Glomerular endothelial cell (primary cell): ENCODE measurements at regions not wholly inside any gene's neighbourhood (a gene's known extent, or its start where the extent isn't known, plus 50 kb on each side); places are given as distances from the start of the nearest gene placed in this dataset.

Experiments used
- DNase-seq: peaks from one replicate; pipeline ENCODE4 v3.0.0-alpha.2; 2011; ENCODE audit warnings: low read depth, low spot score; ENCODE audit errors: extremely low read depth

DNA sequence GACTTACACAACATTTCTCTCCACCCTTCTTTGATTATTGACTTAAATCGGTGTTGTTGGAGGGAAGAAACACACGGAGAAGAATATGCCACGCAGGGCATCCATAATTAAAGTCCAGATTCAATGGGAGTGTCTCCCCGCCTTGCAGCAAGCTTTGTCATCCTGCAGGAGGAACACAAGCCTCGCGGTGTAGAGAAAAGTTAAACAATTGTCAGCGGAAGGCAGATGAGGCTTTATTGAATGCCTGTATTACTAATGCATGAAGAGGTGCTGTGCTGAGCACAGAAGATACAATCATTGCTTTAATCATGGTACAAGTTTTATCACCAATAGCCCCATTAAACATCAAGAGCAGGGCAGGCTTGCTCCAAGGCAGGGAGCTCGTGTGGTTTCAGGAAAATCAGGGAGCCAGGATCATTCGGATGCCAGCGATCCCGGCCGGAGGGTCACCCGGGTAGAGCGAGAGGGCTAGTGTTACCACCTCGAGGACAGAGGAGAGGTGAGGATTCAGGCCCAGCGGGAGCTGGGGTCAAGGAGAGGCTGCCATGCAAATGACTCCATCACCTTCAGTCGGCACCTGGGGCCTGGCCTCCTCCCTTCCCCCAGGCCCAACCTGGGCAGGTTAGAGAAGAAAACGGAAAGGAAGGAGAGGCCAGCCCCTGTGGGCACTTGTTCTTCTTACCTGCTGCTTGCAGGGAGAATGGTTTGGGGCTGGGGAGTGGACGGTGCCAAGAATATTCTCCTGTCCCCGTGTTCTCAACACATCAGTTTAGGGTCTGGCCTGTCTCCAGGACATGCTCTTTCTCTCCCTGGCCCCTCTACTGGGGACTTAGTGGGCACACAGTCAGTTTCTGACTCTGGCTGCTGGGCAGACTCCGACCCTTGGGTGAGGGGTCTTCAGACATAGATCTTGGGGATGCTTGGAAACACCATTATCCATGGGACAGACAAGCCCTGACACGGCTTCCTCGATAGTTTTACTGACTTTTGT is 289.5 kb downstream of the IRX2 start:
- DNase-seq = no peak

- no peak for DNase-seq
Measured at GRCh38 chr5:2460098-2460497, 291.4 kb downstream of the IRX2 start.

DNA sequence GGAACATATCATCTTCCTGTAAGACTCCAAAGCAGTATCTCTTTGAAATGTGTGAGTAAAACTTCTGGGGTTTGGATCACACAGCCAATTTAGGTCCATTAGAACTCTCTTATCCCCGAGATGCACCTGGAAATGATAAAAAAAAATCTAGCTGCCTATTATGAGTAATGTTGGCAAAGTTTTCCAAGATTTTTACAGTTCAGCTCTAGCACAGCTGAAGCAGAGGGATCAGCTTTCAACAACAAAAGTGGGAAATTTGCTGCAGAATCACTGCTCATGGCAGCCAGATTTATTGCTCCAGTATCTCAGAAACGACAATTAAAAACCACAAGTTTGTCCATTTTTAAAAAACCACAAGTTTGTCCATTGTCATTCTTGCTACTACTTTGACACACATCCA is 292.2 kb downstream of the IRX2 start:
- DNase-seq = no peak

GRCh38 chr5:2455878-2456277 is 295.6 kb downstream of the IRX2 start:
- no peak for DNase-seq

GRCh38 chr5:2454876-2455275 is 296.6 kb downstream of the IRX2 start:
- DNase-seq = no peak

- DNase-seq = no peak
Measured at GRCh38 chr5:2453781-2454180, 297.7 kb downstream of the IRX2 start.

- no peak for DNase-seq
Measured at GRCh38 chr5:2451100-2451499, 300.4 kb downstream of the IRX2 start.

DNA sequence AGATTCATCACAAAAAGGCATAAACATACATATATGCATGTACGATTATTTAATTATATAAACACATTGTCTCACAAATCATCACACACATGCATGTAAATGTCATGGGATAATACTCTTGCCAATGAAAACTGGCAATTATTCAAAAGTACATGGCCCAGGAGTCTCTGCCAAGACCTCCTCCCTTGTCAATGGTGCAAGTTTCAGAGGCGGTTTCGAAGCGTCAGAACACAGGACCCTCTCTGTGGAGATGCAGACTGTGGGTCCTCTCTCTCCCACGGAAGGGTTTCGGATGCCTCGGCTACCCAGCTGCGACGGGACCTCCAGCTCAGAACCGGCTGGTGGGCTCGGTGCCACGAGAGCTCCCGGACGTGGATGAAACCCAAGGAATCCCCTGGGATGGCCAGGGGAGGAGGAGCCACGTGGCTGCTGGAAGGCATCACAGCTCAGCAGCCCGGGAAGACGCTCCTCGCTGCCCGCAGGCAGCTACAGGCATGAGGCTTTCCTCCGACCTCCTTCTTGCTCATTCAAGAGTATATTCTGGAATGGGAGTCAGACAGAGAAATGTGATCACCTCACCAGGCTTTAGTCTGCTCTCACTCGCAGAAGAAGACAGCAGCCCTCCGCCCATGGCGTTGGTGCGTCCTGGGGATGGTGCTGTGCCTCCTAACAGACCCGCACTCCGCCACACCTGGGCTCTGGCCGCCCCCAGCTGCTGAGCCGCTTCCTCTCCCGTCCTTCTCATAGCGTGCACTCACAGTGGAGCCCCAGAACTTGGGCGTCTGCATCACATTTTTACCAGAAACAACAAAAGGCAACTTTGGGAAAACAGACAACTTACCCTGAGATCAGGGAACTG is 308.8 kb downstream of the IRX2 start:
- DNase-seq = no peak

DNA sequence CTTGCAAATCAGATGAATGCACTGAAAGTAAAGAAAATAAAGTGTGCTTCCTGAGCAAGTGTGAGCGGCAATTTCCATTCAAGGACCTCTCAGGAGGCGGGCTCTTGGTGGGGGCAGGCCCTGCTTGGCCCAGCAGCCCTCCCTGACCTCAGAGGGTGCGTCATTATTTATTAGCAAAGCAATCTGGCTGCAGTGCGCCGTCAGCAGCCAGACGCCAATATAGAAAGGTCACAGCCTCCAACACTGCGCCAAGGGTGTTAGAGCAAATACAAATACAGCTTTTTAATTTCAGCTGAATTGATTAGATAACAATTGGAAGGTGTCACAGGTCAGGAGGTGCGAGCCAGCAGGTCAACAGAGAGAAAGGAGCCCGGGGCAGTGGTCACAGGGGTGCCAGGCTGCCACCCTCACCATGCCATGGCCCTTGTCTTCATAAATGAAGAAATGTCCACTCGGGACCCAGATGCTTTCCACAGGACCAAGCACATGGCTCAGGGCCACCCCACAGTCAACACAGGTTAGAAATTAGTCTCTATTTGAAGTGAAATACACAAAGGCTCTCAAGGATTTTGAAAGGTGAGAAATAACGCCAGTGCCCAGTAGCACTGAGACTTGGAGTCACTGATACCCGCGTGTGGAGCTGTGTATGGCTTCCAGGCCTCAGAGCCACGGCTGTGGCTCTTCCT is 309.8 kb downstream of the IRX2 start:
- no peak for DNase-seq

GRCh38 chr5:2439608-2440007 is 311.9 kb downstream of the IRX2 start:
- DNase-seq = no peak

- DNase-seq = no peak
Measured at GRCh38 chr5:2433086-2433485, 318.4 kb downstream of the IRX2 start.

DNA sequence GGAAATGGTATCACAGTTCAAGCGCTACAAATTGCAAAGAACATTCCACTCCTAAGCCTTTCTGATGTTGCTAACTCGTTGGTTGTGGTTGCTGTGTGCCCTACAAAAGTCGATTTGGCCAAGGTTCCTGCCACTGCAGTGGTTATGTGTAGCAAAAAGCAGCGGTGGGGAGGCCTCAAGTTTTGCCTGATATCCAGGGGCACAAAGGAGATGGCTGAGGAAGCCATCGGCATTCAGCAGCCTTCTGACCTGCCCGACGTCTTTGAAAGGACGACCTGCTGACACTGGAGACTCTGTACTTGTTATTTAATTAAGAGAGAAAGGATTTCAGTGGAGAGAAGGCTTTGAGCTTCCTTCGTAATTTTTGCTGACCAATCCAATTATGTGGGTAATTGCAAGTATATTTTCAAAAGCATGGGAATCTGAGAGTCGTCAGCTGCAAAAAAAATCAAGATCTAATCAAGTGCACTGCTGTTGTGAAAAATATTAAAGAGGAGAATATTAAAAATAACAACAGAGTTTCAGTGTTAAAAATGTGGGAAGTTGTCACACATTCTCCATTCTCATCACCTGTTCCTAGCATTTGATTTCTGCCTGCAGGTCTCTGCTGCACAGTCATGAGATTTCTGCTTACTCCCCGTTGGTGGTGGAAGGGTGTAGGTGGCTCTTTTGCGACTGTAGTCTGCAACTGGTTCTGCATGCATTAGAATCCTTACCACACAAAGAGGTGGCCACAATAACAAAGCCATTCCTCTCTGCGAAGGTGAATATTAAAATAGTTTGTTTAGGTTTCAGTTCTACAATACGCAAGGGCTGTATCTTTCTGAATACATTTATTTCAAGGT is 319.2 kb downstream of the IRX2 start:
- DNase-seq = no peak

- no peak for DNase-seq
Measured at GRCh38 chr5:2430606-2431005, 320.9 kb downstream of the IRX2 start.

DNA sequence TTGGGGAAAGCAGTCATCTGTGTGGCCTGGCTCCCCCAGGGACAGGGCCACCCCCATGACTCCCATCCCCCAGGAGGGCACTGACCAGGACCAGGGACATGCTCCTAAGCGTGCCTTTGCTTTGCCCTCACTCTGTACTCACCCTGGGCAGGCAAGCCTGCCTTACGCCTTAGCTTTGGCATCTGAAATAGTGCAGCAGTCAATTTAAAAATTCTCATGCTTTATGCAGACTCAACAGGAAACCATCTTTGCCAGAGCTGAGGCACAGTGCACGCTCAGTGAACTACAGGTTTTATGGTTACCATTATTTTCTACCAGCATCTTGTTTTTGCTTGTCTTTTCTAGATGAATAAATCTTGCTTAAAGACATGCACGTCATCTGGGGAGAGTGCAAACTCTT is 323.5 kb downstream of the IRX2 start:
- no peak for DNase-seq

- DNase-seq = no peak
Measured at GRCh38 chr5:2423634-2424033, 327.8 kb downstream of the IRX2 start.

- no peak for DNase-seq
Measured at GRCh38 chr5:2417301-2417700, 334.2 kb downstream of the IRX2 start.

DNA sequence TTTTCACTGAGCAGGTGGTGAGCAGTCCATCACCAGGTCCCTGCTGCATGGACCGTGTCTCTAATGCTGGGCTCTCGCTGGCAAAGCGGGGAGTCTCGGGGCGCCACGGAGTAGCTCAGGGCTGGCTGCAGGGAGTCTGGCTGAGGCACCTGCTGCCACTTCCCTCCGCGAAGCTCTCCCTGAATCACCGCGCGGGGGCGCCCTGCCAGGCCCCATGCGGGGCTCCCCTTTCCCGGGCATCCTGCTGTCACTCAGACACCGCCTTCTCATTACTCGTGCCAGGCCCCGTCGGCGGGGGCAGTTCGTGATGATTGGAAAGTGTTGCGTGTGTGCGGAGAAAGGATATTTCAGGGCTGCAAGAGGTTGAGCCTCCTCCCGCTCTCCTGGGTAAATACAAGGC is 335.8 kb downstream of the IRX2 start:
- DNase-seq = no peak

DNA sequence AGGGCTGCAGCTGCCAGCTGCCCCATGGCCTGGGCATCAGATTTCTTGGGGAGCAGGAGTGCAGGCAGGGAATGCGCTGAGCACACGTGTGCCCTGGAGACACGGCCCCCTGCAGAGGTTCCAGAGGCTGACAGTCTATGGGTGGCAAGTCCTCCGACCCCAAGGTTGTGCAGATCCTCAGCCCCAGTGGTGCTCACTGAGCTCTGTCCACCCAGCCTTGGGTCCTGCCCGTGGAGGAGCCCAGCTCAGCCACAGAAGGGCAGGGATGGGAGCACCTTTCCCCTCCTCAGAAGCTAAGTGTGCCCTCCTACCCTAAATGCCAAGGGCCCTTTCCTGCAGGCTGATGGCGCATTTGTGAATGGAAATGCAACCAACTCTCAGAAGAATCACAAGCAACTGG is 341.0 kb downstream of the IRX2 start:
- no peak for DNase-seq

DNA sequence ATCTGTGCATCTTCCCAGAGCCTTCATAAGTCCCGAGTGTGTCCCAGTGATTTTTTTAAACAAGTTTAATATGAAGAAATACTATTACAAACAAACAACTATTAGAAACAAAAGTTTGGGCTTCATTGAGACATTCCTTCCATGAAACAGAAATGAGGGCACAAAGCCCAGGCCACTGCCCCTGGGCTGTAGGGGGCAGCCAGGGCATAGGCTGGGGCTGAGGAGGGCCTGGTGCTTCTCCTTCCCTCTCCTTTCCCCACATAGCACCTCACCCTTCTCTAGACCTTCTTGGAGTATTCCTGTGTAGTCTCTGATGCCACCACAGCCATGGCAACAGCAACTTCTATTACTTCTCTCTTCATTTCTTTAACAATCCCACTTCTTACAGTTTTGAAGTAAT is 348.2 kb downstream of the IRX2 start:
- no peak for DNase-seq

DNA sequence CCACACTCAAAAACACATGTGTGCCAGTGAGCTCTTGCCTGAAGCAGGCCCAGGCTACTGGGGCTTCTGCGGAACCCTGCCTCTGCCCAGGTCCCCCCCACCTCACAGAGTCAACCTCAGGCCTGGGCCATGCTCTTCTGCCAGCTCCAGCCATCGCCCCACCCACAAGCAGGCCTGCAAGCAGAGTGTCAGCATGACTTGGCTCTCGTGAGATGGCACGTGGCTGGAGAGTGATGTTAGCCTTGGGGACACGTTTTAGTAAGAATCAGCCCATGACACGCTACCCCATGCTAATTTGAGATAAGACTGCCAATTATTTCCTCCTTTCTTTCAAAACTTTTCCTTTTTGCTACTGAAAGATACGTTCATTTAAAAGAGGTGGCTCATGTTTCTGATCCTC is 351.7 kb downstream of the IRX2 start:
- no peak for DNase-seq
